NCI-H774 (cell line): ENCODE measurements at regions not wholly inside any gene's neighbourhood (a gene's known extent, or its start where the extent isn't known, plus 50 kb on each side); places are given as distances from the start of the nearest gene placed in this dataset.

Experiments used
- DNase-seq: peaks from one replicate; lab custom pipeline; 2025; lab: John Stamatoyannopoulos, UW

- DNase-seq: no peak
Observed at GRCh38 chr13:64314331-64314730, 2898.7 kb upstream of the PCDH20 start.

- DNase-seq: no peak
Observed at GRCh38 chr13:64311948-64312347, 2896.3 kb upstream of the PCDH20 start.

GRCh38 chr13:64311112-64311511 lies 2895.5 kb upstream of the PCDH20 start:
- no peak for DNase-seq

- no peak for DNase-seq
Observed at GRCh38 chr13:64305246-64305645, 2889.6 kb upstream of the PCDH20 start.

GRCh38 chr13:64300239-64300638 lies 2884.6 kb upstream of the PCDH20 start:
- DNase-seq: no peak

GRCh38 chr13:64293923-64294322 lies 2878.3 kb upstream of the PCDH20 start:
- no peak for DNase-seq

GRCh38 chr13:64289702-64290101 lies 2874.1 kb upstream of the PCDH20 start:
- DNase-seq: no peak

- no peak for DNase-seq
Observed at GRCh38 chr13:64283926-64284325, 2868.3 kb upstream of the PCDH20 start.

GRCh38 chr13:64278493-64278892 lies 2862.8 kb upstream of the PCDH20 start:
- DNase-seq: no peak

GRCh38 chr13:64277097-64277496 lies 2861.4 kb upstream of the PCDH20 start:
- DNase-seq: no peak

GRCh38 chr13:64276232-64276631 lies 2860.6 kb upstream of the PCDH20 start:
- no peak for DNase-seq

- no peak for DNase-seq
Observed at GRCh38 chr13:64274481-64275217, 2859.0 kb upstream of the PCDH20 start.

GRCh38 chr13:64273780-64274179 lies 2858.1 kb upstream of the PCDH20 start:
- DNase-seq: no peak

GRCh38 chr13:64272681-64273080 lies 2857.0 kb upstream of the PCDH20 start:
- no peak for DNase-seq

- DNase-seq: no peak
Observed at GRCh38 chr13:64266024-64266423, 2850.4 kb upstream of the PCDH20 start.

- DNase-seq: no peak
Observed at GRCh38 chr13:64263285-64263684, 2847.6 kb upstream of the PCDH20 start.

- DNase-seq: no peak
Observed at GRCh38 chr13:64256751-64257150, 2841.1 kb upstream of the PCDH20 start.

- no peak for DNase-seq
Observed at GRCh38 chr13:64255988-64256387, 2840.3 kb upstream of the PCDH20 start.

GRCh38 chr13:64248371-64249065 lies 2832.9 kb upstream of the PCDH20 start:
- no peak for DNase-seq

GRCh38 chr13:64239372-64239771 lies 2823.7 kb upstream of the PCDH20 start:
- no peak for DNase-seq

- no peak for DNase-seq
Observed at GRCh38 chr13:64234255-64234654, 2818.6 kb upstream of the PCDH20 start.

- DNase-seq: no peak
Observed at GRCh38 chr13:64223016-64223415, 2807.4 kb upstream of the PCDH20 start.

GRCh38 chr13:64206430-64207225 lies 2791.0 kb upstream of the PCDH20 start:
- no peak for DNase-seq
